ENCODE measurements at regions not wholly inside any gene's neighbourhood (a gene's known extent, or its start where the extent isn't known, plus 50 kb on each side); places are given as distances from the start of the nearest gene placed in this dataset.

GRCh38 chr11:31877863-31878262 is 66.7 kb upstream of the PAX6 start:
- Histone ChIP-seq H4K91ac (replicated peaks; ENCODE audit: insufficient read length, low read length) (no peak overlapping the region), H3K14ac (ENCODE audit: insufficient read length) (no peak overlapping the region), H3K23ac (ENCODE audit: insufficient read length) (no peak overlapping the region), H2BK120ac (replicated peaks; ENCODE audit: low read depth, low read length) (no peak overlapping the region), H4K5ac (ENCODE audit: insufficient read length, low read depth, low read length) (no peak overlapping the region), H3K56ac (replicated peaks; ENCODE audit: insufficient read length, low read depth, low read length) (no peak overlapping the region), H3K27ac (ENCODE audit: low read depth, low read length) (no peak overlapping the region), H2BK12ac (ENCODE audit: low read depth, low read length) (no peak overlapping the region), H3K18ac (ENCODE audit: extremely low read depth, low read length) (no peak overlapping the region), H3K23me2 (ENCODE audit: low read depth, low read length) (no peaks in the 10 kb centered on the region), H2AFZ (ENCODE audit: low read length) (no peak overlapping the region), H3K79me2 (ENCODE audit: control insufficient read depth in 1 of 2, insufficient read depth in 2 of 2, low read length in 2 of 2) (no peaks in the 10 kb centered on the region), H3K4me3 (ENCODE audit: extremely low read depth in 1 of 4, insufficient read depth in 2 of 4, low read depth in 3 of 4, low read length in 4 of 4) (no peak overlapping the region), H3K27me3 (replicated peaks in 1 of 4; ENCODE audit: control insufficient read depth in 3 of 4, extremely low read depth in 1 of 4, insufficient read depth in 3 of 4, low read length in 3 of 4) (no peaks in the 10 kb centered on the region; a peak in 1 of 7 replicates), H2BK15ac (ENCODE audit: low read length) (no peak overlapping the region), H3K4me2 (ENCODE audit: insufficient read depth in 1 of 2, low read depth in 2 of 2, low read length in 2 of 2) (no peak overlapping the region), H2BK20ac (ENCODE audit: low read length) (no peak overlapping the region), H3K9ac (replicated peaks in 1 of 4; ENCODE audit: extremely low read depth in 1 of 4, low read depth in 3 of 4, low read length in 3 of 4) (no peak overlapping the region), H4K8ac (ENCODE audit: extremely low read depth, insufficient read depth, low read length) (no peak overlapping the region), H2AK5ac (ENCODE audit: low read depth, low read length) (no peak overlapping the region), H3K9me3 (ENCODE audit: insufficient read depth in 2 of 2, low read depth in 1 of 2, low read length in 1 of 2) (no peaks in the 10 kb centered on the region), H3K4ac (replicated peaks; ENCODE audit: insufficient read length, low read depth, low read length) (no peak overlapping the region), H2BK5ac (ENCODE audit: low read depth, low read length) (no peak overlapping the region), H3K36me3 (ENCODE audit: control insufficient read depth in 2 of 4, insufficient read depth in 4 of 4, low read length in 3 of 4) (no peaks in the 10 kb centered on the region), H3K79me1 (ENCODE audit: low read depth, low read length) (no peaks in the 10 kb centered on the region), H3K4me1 (replicated peaks in 1 of 4; ENCODE audit: control insufficient read depth in 3 of 4, insufficient read depth in 4 of 4, low read length in 3 of 4) (peaks cover 0 to 14% (median 10%) of the 10 kb centered on the region in 4 experiments; a peak in 6 of 7 replicates), H4K20me1 (replicated peaks in 1 of 2; ENCODE audit: control insufficient read depth in 1 of 2, insufficient read depth in 2 of 2, low read length in 2 of 2) (no peaks in the 10 kb centered on the region)
- FAIRE-seq (no peak), DNase-seq (ENCODE audit: low read depth in 1 of 2, low spot score in 2 of 2) (no peak)
- WGBS, 2 experiments (ENCODE audit: extremely low coverage in 1 of 2, insufficient coverage in 1 of 2, insufficient read length in 1 of 2, insufficient replicate concordance in 2 of 2, low coverage in 1 of 2, low lambda C conversion rate in 2 of 2, missing lambda C conversion rate in 1 of 2), result 90% methylated on average over 3 of the region's 3 CpGs; no CpG with 5 or more reads in 1 of the 2 experiments
- POLR2A ChIA-PET (ENCODE audit: partially characterized antibody), result no interaction called here
- CTCF ChIA-PET (ENCODE audit: partially characterized antibody), result interaction anchor here (1.1 to 3.5 kb wide), 5 partner anchors 10 to 236 kb away, joined by 4 to 22 read pairs (median 10); no protein-coding TSS in a partner anchor
- TF ChIP-seq ATF2 (IDR thresholded peaks at IDR 0.05; ENCODE audit: low read length) (no peak), CBX5 (IDR thresholded peaks at IDR 0.05; ENCODE audit: low read depth, low read length) (no peak), PHF8 (conservative IDR thresholded peaks at IDR 0.05; ENCODE audit: low read depth, low read length) (no peak), ZNF274 (IDR thresholded peaks at IDR 0.05; ENCODE audit: borderline replicate concordance, extremely low read depth, low read length) (no peak), MAFK (IDR thresholded peaks at IDR 0.05; ENCODE audit: low read depth, low read length) (no peak), SIRT6 (IDR thresholded peaks at IDR 0.05; ENCODE audit: low read length) (no peak), POLR2AphosphoS5 (IDR thresholded peaks at IDR 0.05; ENCODE audit: low read depth, low read length) (no peak), GTF2F1 (IDR thresholded peaks at IDR 0.05; ENCODE audit: borderline replicate concordance, low read depth, low read length) (no peak)

Measured in H1 (cell line).